Smooth muscle cell (in vitro differentiated cells): ENCODE measurements at regions not wholly inside any gene's neighbourhood (a gene's known extent, or its start where the extent isn't known, plus 50 kb on each side); places are given as distances from the start of the nearest gene placed in this dataset.

Experiments
- DNase-seq: peaks from one replicate; lab custom pipeline; 2025; ENCODE audit not compliant: unreplicated experiment; lab: John Stamatoyannopoulos, UW
- H2AFZ ChIP-seq: fragments of 200-600 bp; sonication (generic); 2 replicates; pipeline ENCODE4 v1.6.0; 2016; ENCODE audit warnings: antibody characterized with exemption, low read depth, mild to moderate bottlenecking
- H3F3A ChIP-seq: fragments of 200-600 bp; sonication (generic); 2 replicates; pipeline ENCODE4 v1.6.0; 2017; ENCODE audit warnings: antibody characterized with exemption, low read depth
- H3K27ac ChIP-seq: fragments of 200-600 bp; sonication (generic); 2 replicates; pipeline ENCODE4 v1.5.1; 2016; ENCODE audit warnings: low read depth, mild to moderate bottlenecking
- H3K27me3 ChIP-seq: fragments of 200-600 bp; sonication (generic); 2 replicates; pipeline ENCODE4 v1.6.1; 2016; ENCODE audit warnings: low read depth, mild to moderate bottlenecking
- H3K36me3 ChIP-seq: fragments of 200-600 bp; sonication (generic); 2 replicates; pipeline ENCODE4 v1.5.1; 2016; ENCODE audit warnings: low read depth
- H3K4me1 ChIP-seq: fragments of 200-600 bp; sonication (generic); 2 replicates; pipeline ENCODE4 v1.5.1; 2016; ENCODE audit warnings: low read depth
- H3K4me2 ChIP-seq: fragments of 200-600 bp; sonication (generic); 2 replicates; pipeline ENCODE4 v1.6.0; 2016; ENCODE audit warnings: mild to moderate bottlenecking
- H3K4me3 ChIP-seq: fragments of 200-600 bp; sonication (generic); 2 replicates; pipeline ENCODE4 v1.5.1; 2016; ENCODE audit warnings: mild to moderate bottlenecking
- H3K79me2 ChIP-seq: fragments of 200-600 bp; sonication (generic); 2 replicates; pipeline ENCODE4 v1.6.0; 2016; ENCODE audit warnings: low read depth, mild to moderate bottlenecking
- H3K9ac ChIP-seq: fragments of 200-600 bp; sonication (generic); 2 replicates; pipeline ENCODE4 v1.6.0; 2016; ENCODE audit warnings: low read depth
- H3K9me3 ChIP-seq: fragments of 200-600 bp; sonication (generic); replicated peaks from 2 replicates; pipeline ENCODE4 v1.5.1; 2016; ENCODE audit warnings: low read depth
- H4K20me1 ChIP-seq: fragments of 200-600 bp; sonication (generic); 2 replicates; pipeline ENCODE4 v1.6.0; 2016; ENCODE audit warnings: low read depth
- CTCF ChIP-seq: fragments of 200-600 bp; sonication (generic); IDR thresholded peaks from 2 replicates; pipeline ENCODE4 v1.5.1; 2017; ENCODE audit warnings: borderline replicate concordance, mild to moderate bottlenecking, antibody characterized with exemption; ENCODE audit not compliant: insufficient read depth, poor library complexity, severe bottlenecking
- WGBS: methylation state at CpG from one replicate; pipeline ENCODE4 v1.1.7; 2016; ENCODE audit warnings: low lambda C conversion rate; 5-methylcytosine and 5-hydroxymethylcytosine counted together

- DNase-seq: no peak
Measured at GRCh38 chr11:116637766-116638165, 135.0 kb downstream of the BUD13 start.

GRCh38 chr11:116636341-116636929 lies 136.4 kb downstream of the BUD13 start:
- H3K9me3 ChIP-seq: no peaks in the 10 kb centered on the region
- 85% methylated on average over 15 of the region's 15 CpGs for WGBS
- H3F3A ChIP-seq: no peaks in the 10 kb centered on the region
- no peak overlapping the region for H3K4me3 ChIP-seq
- TF ChIP-seq CTCF: no peak
- H3K4me1 ChIP-seq: no peaks in the 10 kb centered on the region
- H3K36me3 ChIP-seq: no peaks in the 10 kb centered on the region
- no peak overlapping the region for H3K27ac ChIP-seq
- H3K4me2 ChIP-seq: no peak overlapping the region
- no peaks in the 10 kb centered on the region for H4K20me1 ChIP-seq
- no peaks in the 10 kb centered on the region for H3K79me2 ChIP-seq
- H3K27me3 ChIP-seq: peaks cover 22% of the 10 kb centered on the region
- DNase-seq: no peak
- no peak overlapping the region for H3K9ac ChIP-seq
- H2AFZ ChIP-seq: no peak overlapping the region

More at GRCh38 chr11:116637766-116638165, 135.0 kb downstream of the BUD13 start:
- Histone ChIP-seq H3K9ac (no peak overlapping the region), H3K79me2 (no peaks in the 10 kb centered on the region), H3K27me3 (peaks cover 22% of the 10 kb centered on the region), H3K27ac (no peak overlapping the region), H3K9me3 (no peaks in the 10 kb centered on the region), H3F3A (no peaks in the 10 kb centered on the region), H2AFZ (no peak overlapping the region), H3K4me2 (no peak overlapping the region), H4K20me1 (no peaks in the 10 kb centered on the region), H3K36me3 (no peaks in the 10 kb centered on the region), H3K4me1 (no peaks in the 10 kb centered on the region), H3K4me3 (no peak overlapping the region)
- no peak for TF ChIP-seq CTCF
- 89% methylated on average over 4 of the region's 4 CpGs for WGBS

GRCh38 chr11:116631201-116631600 lies 141.6 kb downstream of the BUD13 start:
- no peak overlapping the region for H3K4me2 ChIP-seq

More at GRCh38 chr11:116631201-116631600, 141.6 kb downstream of the BUD13 start:
- Histone ChIP-seq H3K4me3 (no peak overlapping the region), H3K27me3 (peaks cover 14% of the 10 kb centered on the region), H3K79me2 (no peaks in the 10 kb centered on the region), H2AFZ (no peak overlapping the region), H3K9ac (no peak overlapping the region), H3F3A (no peaks in the 10 kb centered on the region), H3K27ac (no peak overlapping the region), H4K20me1 (no peaks in the 10 kb centered on the region), H3K9me3 (no peaks in the 10 kb centered on the region), H3K36me3 (no peaks in the 10 kb centered on the region), H3K4me1 (no peaks in the 10 kb centered on the region)
- no peak for DNase-seq
- TF ChIP-seq CTCF: no peak
- 91% methylated on average over 3 of the region's 3 CpGs for WGBS
